A549 (cell line): ENCODE measurements at regions not wholly inside any gene's neighbourhood (a gene's known extent, or its start where the extent isn't known, plus 50 kb on each side); places are given as distances from the start of the nearest gene placed in this dataset.

ENCODE experiments used
- ATAC-seq, 2 experiments: fragments of 200-7000 bp in 1 of 2; fragments of >200 bp in 1 of 2; cut with Nextera tagmentation in 1 of 2; cut with Tn5 transposase in 1 of 2; 3 replicates each; pipeline versions ENCODE4 v1.8.0 to v1.9.1; 2018 to 2020; ENCODE audit warnings: mild to moderate bottlenecking in 1 of 2, moderate library complexity in 1 of 2
- CTCF ChIA-PET: fragments of 300-600 bp; sonication (Branson Sonifier 250); formaldehyde crosslinking; extraction: SDS; loops from one replicate; lab custom pipeline; 2021; ENCODE audit warnings: antibody characterized with exemption, inconsistent platforms; lab: Yijun Ruan, JAX
- POLR2A ChIA-PET: fragments of 350-600 bp; formaldehyde crosslinking; extraction: SDS; loops from one replicate; lab custom pipeline; 2021; ENCODE audit warnings: antibody characterized with exemption, inconsistent platforms; lab: Yijun Ruan, JAX
- DNase-seq, 2 experiments: peaks; one replicate each; pipeline versions ENCODE4 v3.0.0 to v3.0.0-alpha.2; 2011 to 2016; ENCODE audit warnings: low read depth in 1 of 2, low spot score in 1 of 2
- FAIRE-seq: peaks from 2 replicates; lab custom pipeline; 2011; peaks lifted over from hg19 to GRCh38; lab: Jason Lieb, UNC
- H3K27ac ChIP-seq, 2 experiments: fragments of >200 bp; sonication (Bioruptor Twin); formaldehyde crosslinking; 3 replicates each; pipeline ENCODE4 v1.5.1; 2016 to 2017
- H3K4me1 ChIP-seq: fragments of >200 bp; sonication (Bioruptor Twin); formaldehyde crosslinking; 3 replicates; pipeline ENCODE4 v1.6.1; 2016
- H3K4me2 ChIP-seq: fragments of >200 bp; sonication (Bioruptor Twin); formaldehyde crosslinking; 3 replicates; pipeline ENCODE4 v1.6.1; 2016
- H3K4me3 ChIP-seq: fragments of >200 bp; sonication (Bioruptor Twin); formaldehyde crosslinking; 3 replicates; pipeline ENCODE4 v1.5.1; 2016
- H3K9me3 ChIP-seq: fragments of >200 bp; sonication (Bioruptor Twin); formaldehyde crosslinking; 3 replicates; pipeline ENCODE4 v1.6.1; 2016
- BCL3 ChIP-seq: fragments of >200 bp; sonication (Bioruptor Twin); formaldehyde crosslinking; IDR thresholded peaks from 3 replicates; pipeline ENCODE4 v1.6.1; 2016
- CBX8 ChIP-seq: fragments of 200-600 bp; sonication (generic); IDR thresholded peaks from 2 replicates; pipeline ENCODE4 v1.6.1; 2016
- CEBPB ChIP-seq, 2 experiments: fragments of >200 bp in 1 of 2; sonication (Bioruptor Twin) in 1 of 2; formaldehyde crosslinking in 1 of 2; IDR thresholded peaks; 2 replicates each; pipeline ENCODE4 v1.6.1; 2012 to 2016
- EHF ChIP-seq: fragments of 250-450 bp; sonication (Bioruptor Pico); IDR thresholded peaks from 2 replicates; pipeline ENCODE4 v1.5.0; 2020; ENCODE audit warnings: mild to moderate bottlenecking
- EP300 ChIP-seq, 2 experiments: fragments of >200 bp; sonication (Bioruptor Twin); formaldehyde crosslinking; IDR thresholded peaks; 2 replicates in 1 of 2; 3 replicates in 1 of 2; pipeline ENCODE4 v1.6.1; 2016 to 2017
- ESRRA ChIP-seq: fragments of 150-350 bp; IDR thresholded peaks from 2 replicates; pipeline ENCODE4 v1.6.1; 2014; ENCODE audit warnings: mild to moderate bottlenecking, low read length, borderline replicate concordance
- FOSL2 ChIP-seq, 2 experiments: fragments of 450-650 bp in 1 of 2; fragments of >200 bp in 1 of 2; sonication (Bioruptor Twin) in 1 of 2; formaldehyde crosslinking; IDR thresholded peaks; 2 replicates each; pipeline versions ENCODE4 v1.5.0 to v1.6.1; 2016 to 2020; ENCODE audit warnings: mild to moderate bottlenecking in 1 of 2, moderate library complexity in 1 of 2
- GATA3 ChIP-seq: IDR thresholded peaks from 2 replicates; pipeline ENCODE4 v1.6.1; 2012; ENCODE audit warnings: borderline replicate concordance
- HMGXB4 ChIP-seq: fragments of 250-450 bp; sonication (Bioruptor Pico); IDR thresholded peaks from 2 replicates; pipeline ENCODE4 v1.5.0; 2021; ENCODE audit warnings: mild to moderate bottlenecking, moderate library complexity, borderline replicate concordance
- HOXB5 ChIP-seq: fragments of 250-450 bp; sonication (Bioruptor Pico); IDR thresholded peaks from 2 replicates; pipeline ENCODE4 v1.5.0; 2020; ENCODE audit warnings: mild to moderate bottlenecking, moderate library complexity
- JUN ChIP-seq, 2 experiments: fragments of >200 bp; sonication (Bioruptor Twin); formaldehyde crosslinking; IDR thresholded peaks; 2 replicates in 1 of 2; 3 replicates in 1 of 2; pipeline ENCODE4 v1.6.1; 2016 to 2017
- JUNB ChIP-seq: fragments of >200 bp; sonication (Bioruptor Twin); formaldehyde crosslinking; IDR thresholded peaks from 2 replicates; pipeline ENCODE4 v1.6.1; 2016
- KDM5A ChIP-seq: fragments of 200-600 bp; sonication (generic); IDR thresholded peaks from 2 replicates; pipeline ENCODE4 v1.6.1; 2016; ENCODE audit warnings: antibody characterized with exemption, mild to moderate bottlenecking
- MAX ChIP-seq: IDR thresholded peaks from 2 replicates; pipeline ENCODE4 v1.6.1; 2012
- NFE2L2 ChIP-seq: fragments of 150-350 bp; conservative IDR thresholded peaks from 2 replicates; pipeline ENCODE4 v1.6.1; 2014; ENCODE audit warnings: low read length
- NR3C1 ChIP-seq: fragments of >200 bp; sonication (Bioruptor Twin); formaldehyde crosslinking; IDR thresholded peaks from 3 replicates; pipeline ENCODE4 v1.6.1; 2017
- RAD21 ChIP-seq, 2 experiments: fragments of >200 bp in 1 of 2; sonication (Bioruptor Twin) in 1 of 2; formaldehyde crosslinking in 1 of 2; IDR thresholded peaks in 1 of 2; conservative IDR thresholded peaks in 1 of 2; 2 replicates in 1 of 2; 3 replicates in 1 of 2; pipeline ENCODE4 v1.6.1; 2012 to 2018; ENCODE audit warnings: inconsistent platforms in 1 of 2
- RARB ChIP-seq: fragments of 250-450 bp; sonication (Bioruptor Pico); IDR thresholded peaks from 2 replicates; pipeline ENCODE4 v1.8.0; 2021; ENCODE audit warnings: mild to moderate bottlenecking, moderate library complexity
- RCOR1 ChIP-seq: fragments of 150-350 bp; IDR thresholded peaks from 2 replicates; pipeline ENCODE4 v1.6.1; 2014; ENCODE audit warnings: antibody characterized with exemption, low read length, low read depth
- RFX5 ChIP-seq: fragments of 450-650 bp; IDR thresholded peaks from 2 replicates; pipeline ENCODE4 v1.7.1; 2014; ENCODE audit warnings: antibody characterized with exemption, mild to moderate bottlenecking, moderate library complexity
- RNF2 ChIP-seq: fragments of 200-600 bp; sonication (generic); IDR thresholded peaks from 2 replicates; pipeline ENCODE4 v1.6.1; 2016; ENCODE audit warnings: low read depth, mild to moderate bottlenecking, antibody characterized with exemption, moderate library complexity, borderline replicate concordance
- SMC3 ChIP-seq: fragments of >200 bp; sonication (Bioruptor Twin); formaldehyde crosslinking; IDR thresholded peaks from 3 replicates; pipeline ENCODE4 v1.6.1; 2018; ENCODE audit warnings: inconsistent platforms
- TP53 ChIP-seq: fragments of 250-450 bp; sonication (Bioruptor Pico); IDR thresholded peaks from 2 replicates; pipeline ENCODE4 v1.5.0; 2021; ENCODE audit warnings: mild to moderate bottlenecking, moderate library complexity
- ZSCAN20 ChIP-seq: fragments of 250-450 bp; sonication (Bioruptor Pico); IDR thresholded peaks from 2 replicates; pipeline ENCODE4 v1.8.0; 2022; ENCODE audit warnings: mild to moderate bottlenecking, moderate library complexity
- WGBS: methylation state at CpG from one replicate; pipeline ENCODE4 v1.1.6; 2017; ENCODE audit errors: missing lambda C conversion rate; 5-methylcytosine and 5-hydroxymethylcytosine counted together
- TF ChIP-seq, protein P1 (sequence below): fragments of 450-650 bp; IDR thresholded peaks from 2 replicates; pipeline ENCODE4 v1.6.1; 2014; ENCODE audit warnings: antibody characterized with exemption

DNA sequence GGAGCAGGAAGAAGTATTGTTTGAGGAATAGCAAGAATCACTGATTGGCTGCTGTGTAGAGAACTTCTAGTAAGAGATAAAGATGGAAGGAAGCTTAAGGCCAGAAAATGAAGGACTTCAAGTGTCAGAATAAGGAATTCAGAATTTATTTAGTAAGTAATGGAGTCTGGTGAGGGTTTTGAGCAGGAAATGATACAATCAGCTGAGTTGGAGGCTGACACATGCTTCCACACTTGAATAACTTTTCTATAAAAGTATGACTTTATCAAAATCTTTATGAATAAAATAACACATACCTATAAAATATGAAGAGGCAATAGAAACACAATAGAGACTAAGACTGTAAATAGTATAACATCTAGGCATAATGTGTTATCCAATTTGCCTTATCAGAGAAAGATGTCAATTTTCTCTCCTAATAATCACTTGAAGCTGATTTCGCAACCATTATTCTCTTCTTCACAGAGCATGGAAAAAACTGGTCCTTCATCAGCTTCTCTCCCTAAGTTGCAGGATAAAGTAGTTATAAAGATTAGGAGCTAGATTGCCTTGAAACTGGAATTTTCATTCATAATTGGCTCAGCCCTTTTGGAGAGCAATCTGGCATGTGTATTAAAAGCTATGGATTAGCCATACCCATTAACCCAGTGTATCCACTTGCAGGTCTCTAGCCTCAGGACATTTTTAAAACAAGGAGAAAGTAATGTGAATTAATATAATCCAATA, 143.4 kb downstream of the ZNF608 start:
- Histone ChIP-seq H3K4me3 (no peak overlapping the region), H3K4me1 (peaks cover 25% of the 10 kb centered on the region), H3K27ac (peak overlapping the region in 1 of 2 experiments; percentile 16; a peak in 1 of 6 replicates), H3K9me3 (0 out of 3 replicates have a peak, but pooled peaks cover 3% of the 10 kb centered on the region), H3K4me2 (no peak overlapping the region)
- POLR2A ChIA-PET = no interaction called here
- TF ChIP-seq RNF2 = no peak
- peak; percentile 59 to 63; a peak in 3 of 4 replicates for TF ChIP-seq CEBPB (IDR thresholded peaks at IDR 0.05)
- WGBS = 98% methylated on average over 1 of the region's 1 CpG
- DNase-seq (no peak), ATAC-seq (no peak), FAIRE-seq (no peak)
- CTCF ChIA-PET = no interaction called here

DNA sequence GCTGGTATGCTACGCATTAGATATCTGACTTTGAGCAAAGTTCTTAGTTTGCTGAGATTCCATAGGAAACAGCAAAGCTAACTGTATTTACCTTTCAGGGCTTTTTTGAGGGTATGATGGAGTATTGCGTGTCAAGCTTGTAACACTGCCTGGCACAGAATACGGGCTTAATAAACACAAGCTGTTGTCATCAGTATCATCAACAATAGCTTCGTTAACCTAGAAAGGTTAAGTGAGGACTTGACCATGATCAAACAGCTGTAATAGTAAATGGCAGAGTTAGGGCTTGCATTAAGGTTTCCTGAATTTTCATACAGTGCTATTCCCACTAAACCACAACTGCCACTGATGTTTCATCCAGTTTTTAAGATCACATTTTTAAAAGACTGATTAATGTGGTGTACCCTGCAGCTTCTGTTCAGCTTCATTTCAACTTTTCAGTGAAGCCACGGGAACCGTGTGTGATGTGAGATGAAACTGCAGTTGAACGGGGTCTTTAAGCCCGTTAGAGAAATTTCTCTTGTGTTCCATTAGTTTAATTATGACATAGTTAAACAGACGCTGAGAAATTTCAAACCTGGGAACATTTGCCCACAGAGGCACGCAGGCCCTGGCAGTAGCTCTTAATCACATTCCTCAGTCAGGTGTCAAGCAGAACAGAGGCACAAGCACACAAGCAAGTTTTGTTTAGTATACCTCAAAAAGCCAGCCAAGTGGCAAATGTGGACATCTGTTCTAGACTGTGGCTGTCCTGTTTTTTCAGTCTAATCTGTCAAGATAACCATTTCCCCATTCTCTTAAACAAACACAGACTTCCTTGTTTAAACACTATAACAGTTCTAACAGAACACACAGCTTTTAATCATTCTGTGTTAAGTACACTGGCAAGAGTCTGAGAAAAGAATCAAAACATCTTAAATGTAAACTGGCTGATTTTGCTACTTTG, 147.1 kb downstream of the ZNF608 start:
- CTCF ChIA-PET = no interaction called here
- POLR2A ChIA-PET = interaction anchor here (0.6 to 1.4 kb wide), 4 partner anchors 15 to 148 kb away, joined by 3 to 5 read pairs (median 4); no protein-coding TSS in a partner anchor
- DNase-seq (peak; percentile 10 to 83), FAIRE-seq (peak; percentile 83), ATAC-seq (peak; percentile 52 to 81)
- WGBS = 5% methylated on average over 10 of the region's 10 CpGs
- Histone ChIP-seq H3K9me3 (no peaks in the 10 kb centered on the region), H3K4me3 (0 out of 3 replicates have a peak overlapping the region, but pooled peaks have one; percentile 5), H3K4me2 (peak overlapping the region; percentile 75), H3K4me1 (peaks cover 46% of the 10 kb centered on the region), H3K27ac (peak overlapping the region; percentile 76 to 82)
- peak; percentile 62; the same call in 1 of the 3 replicates for TF ChIP-seq BCL3
- TF ChIP-seq SMC3 = peak; percentile 35; the same call in 2 of the 3 replicates
- no peak for TF ChIP-seq NR3C1
- TF ChIP-seq FOSL2 (IDR thresholded peaks at IDR 0.05) = no peak
- TF ChIP-seq FOSL2 (CRISPR knock-in tag; IDR thresholded peaks at IDR 0.05) = peak; percentile 57; the same call in 1 of the 2 replicates
- TF ChIP-seq EP300 (IDR thresholded peaks at IDR 0.05) = peak; percentile 67; a peak in 3 of 5 replicates
- no peak for TF ChIP-seq RFX5
- peak in 1 of 2 experiments; percentile 76; a peak in 2 of 4 replicates for TF ChIP-seq CEBPB (IDR thresholded peaks at IDR 0.05)
- peak; percentile 70; the same call in 1 of the 2 replicates for TF ChIP-seq JUNB
- no peak for TF ChIP-seq NFE2L2
- TF ChIP-seq HOXB5 = peak; percentile 49; the same call in 1 of the 2 replicates
- peak; percentile 98 for TF ChIP-seq GATA3
- peak; percentile 69 for TF ChIP-seq MAX
- peak in 1 of 2 experiments; percentile 30; a peak in 2 of 5 replicates for TF ChIP-seq JUN (IDR thresholded peaks at IDR 0.05)
- TF ChIP-seq RAD21 (conservative IDR thresholded peaks at IDR 0.05 in 1 of 2, IDR thresholded peaks at IDR 0.05 in 1 of 2) = peak; percentile 16 to 51; a peak in 3 of 5 replicates

DNA sequence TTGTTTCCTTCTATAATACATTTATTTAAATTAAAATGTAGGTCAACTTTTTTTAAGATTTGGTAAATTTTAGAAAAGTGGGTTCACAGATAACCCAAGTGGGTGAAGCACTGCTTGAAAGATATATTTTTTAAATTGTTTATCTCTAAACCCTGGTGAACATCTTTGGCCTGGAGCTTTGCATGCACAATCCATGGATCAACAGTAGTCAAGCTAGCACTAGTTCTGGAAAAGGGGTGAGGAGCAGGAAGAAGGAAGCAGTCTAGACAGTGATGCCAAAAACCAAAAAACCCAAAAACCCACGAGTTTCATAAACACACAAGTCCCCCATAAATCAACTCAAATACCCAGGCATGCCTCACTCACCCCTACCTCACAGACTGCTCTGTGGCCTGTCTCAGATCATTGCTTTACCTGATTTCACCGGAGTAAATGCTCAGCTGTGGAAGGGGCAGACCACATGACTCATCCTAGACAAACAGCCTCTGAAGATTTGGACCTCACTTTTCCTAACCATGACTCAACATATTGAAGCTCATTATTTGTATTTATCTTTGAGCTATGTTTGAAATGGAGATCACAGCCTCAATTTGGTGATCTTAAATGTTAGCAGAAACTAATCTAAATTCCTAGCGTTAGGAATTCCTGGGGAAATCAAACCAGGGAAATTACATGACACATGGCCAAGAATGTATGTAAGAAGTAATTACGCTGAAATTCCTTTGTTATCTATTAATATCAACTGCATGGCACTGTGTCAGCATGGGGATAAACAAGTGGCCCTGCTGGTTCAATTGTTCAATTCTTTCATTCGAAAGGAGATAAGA, 149.6 kb downstream of the ZNF608 start:
- ATAC-seq = peak; percentile 87 to 94
- peak; percentile 76 for FAIRE-seq
- CTCF ChIA-PET = interaction anchor here (1.0 to 1.4 kb wide), 2 partner anchors 54 to 59 kb away, joined by 3 read pairs; no protein-coding TSS in a partner anchor
- 1% methylated on average over 5 of the region's 5 CpGs for WGBS
- Histone ChIP-seq H3K4me2 (peak overlapping the region; percentile 75), H3K27ac (peak overlapping the region; percentile 82 to 84), H3K9me3 (no peaks in the 10 kb centered on the region), H3K4me1 (peaks cover 46% of the 10 kb centered on the region), H3K4me3 (no peak overlapping the region)
- peak; percentile 70 to 91 for DNase-seq
- POLR2A ChIA-PET = interaction anchor here (1.7 kb wide), 1 partner anchor 151 kb away, joined by 7 read pairs; no protein-coding TSS in a partner anchor
- TF ChIP-seq ESRRA = no peak
- peak; percentile 46; the same call in 1 of the 2 replicates for TF ChIP-seq EHF (CRISPR knock-in tag)
- no peak for TF ChIP-seq RARB
- TF ChIP-seq CBX8 = no peak
- no peak for TF ChIP-seq KDM5A
- no peak for TF ChIP-seq RCOR1
- peak; percentile 70 to 73; a peak in 4 of 5 replicates for TF ChIP-seq JUN (IDR thresholded peaks at IDR 0.05)
- no peak for TF ChIP-seq TP53 (CRISPR knock-in tag)
- TF ChIP-seq RFX5 = no peak
- TF ChIP-seq, protein P1, sequence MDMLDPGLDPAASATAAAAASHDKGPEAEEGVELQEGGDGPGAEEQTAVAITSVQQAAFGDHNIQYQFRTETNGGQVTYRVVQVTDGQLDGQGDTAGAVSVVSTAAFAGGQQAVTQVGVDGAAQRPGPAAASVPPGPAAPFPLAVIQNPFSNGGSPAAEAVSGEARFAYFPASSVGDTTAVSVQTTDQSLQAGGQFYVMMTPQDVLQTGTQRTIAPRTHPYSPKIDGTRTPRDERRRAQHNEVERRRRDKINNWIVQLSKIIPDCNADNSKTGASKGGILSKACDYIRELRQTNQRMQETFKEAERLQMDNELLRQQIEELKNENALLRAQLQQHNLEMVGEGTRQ = peak; percentile 46; the same call in 1 of the 2 replicates
- TF ChIP-seq ZSCAN20 (CRISPR knock-in tag) = 0 out of 2 replicates have a peak, but pooled peaks have one; percentile 67
- TF ChIP-seq HMGXB4 (CRISPR knock-in tag) = no peak
